GM12891 (cell line): ENCODE measurements at regions not wholly inside any gene's neighbourhood (a gene's known extent, or its start where the extent isn't known, plus 50 kb on each side); places are given as distances from the start of the nearest gene placed in this dataset.
"Not testable (repeated sequence)": the region's sequence is repeated elsewhere in the genome, so short reads cannot be mapped to it uniquely, and the experiment has no call there.

Experiments used
- PAX5 ChIP-seq: IDR thresholded peaks from 2 replicates; pipeline ENCODE4 v1.6.1; 2011; ENCODE audit warnings: low read length, moderate library complexity, mild to moderate bottlenecking; ENCODE audit not compliant: insufficient read depth, severe bottlenecking
- POLR2A ChIP-seq: IDR thresholded peaks from 2 replicates; pipeline ENCODE4 v1.6.1; 2011; ENCODE audit warnings: low read depth, low read length, control low read depth
- POLR2AphosphoS5 ChIP-seq: IDR thresholded peaks from 2 replicates; pipeline ENCODE4 v1.6.1; 2011; ENCODE audit warnings: low read depth, low read length, control low read depth
- POU2F2 ChIP-seq: IDR thresholded peaks from 2 replicates; pipeline ENCODE4 v1.6.1; 2011; ENCODE audit warnings: low read depth, mild to moderate bottlenecking, control low read depth, low read length, moderate library complexity
- SPI1 ChIP-seq: IDR thresholded peaks from 2 replicates; pipeline ENCODE4 v1.6.1; 2011; ENCODE audit warnings: low read depth, low read length, control low read depth
- TAF1 ChIP-seq: IDR thresholded peaks from 2 replicates; pipeline ENCODE4 v1.6.1; 2011; ENCODE audit warnings: low read depth, low read length, control low read depth

DNA sequence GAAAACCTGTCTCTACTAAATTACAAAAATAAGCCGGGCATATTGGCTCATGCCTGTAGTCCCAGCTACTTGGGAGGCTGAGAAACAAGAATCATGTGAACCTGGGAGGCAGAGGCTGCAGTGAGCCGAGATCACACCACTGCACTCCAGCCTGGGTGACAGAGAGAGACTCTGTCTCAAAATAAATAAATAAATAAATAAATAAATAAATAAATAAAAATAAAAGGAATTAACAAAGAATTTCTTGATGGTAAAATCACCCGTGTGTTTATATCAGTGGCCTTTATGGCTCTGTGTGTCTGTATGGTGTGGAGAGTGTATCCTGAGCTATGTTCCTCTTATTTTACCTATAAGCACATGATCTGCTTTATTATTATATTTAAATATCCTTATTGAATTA is 520.5 kb upstream of the PFKP start:
- not testable (repeated sequence) for TF ChIP-seq TAF1, POLR2A, POLR2AphosphoS5, SPI1, PAX5, POU2F2
